ENCODE measurements at regions not wholly inside any gene's neighbourhood (a gene's known extent, or its start where the extent isn't known, plus 50 kb on each side); places are given as distances from the start of the nearest gene placed in this dataset.

GRCh38 chr7:17131983-17132655 is 166.3 kb upstream of the AHR start:
- no peak for DNase-seq
- Histone ChIP-seq H3K36me3 (ENCODE audit: control insufficient read depth, insufficient read depth, low read length) (no peaks in the 10 kb centered on the region), H3K9me3 (ENCODE audit: control insufficient read depth, low read length) (no peaks in the 10 kb centered on the region), H3K27ac (ENCODE audit: insufficient read depth, low read length, poor library complexity, severe bottlenecking) (no peak overlapping the region), H3K4me1 (ENCODE audit: control insufficient read depth, insufficient read depth, low read length, poor library complexity, severe bottlenecking) (peaks cover 8% of the 10 kb centered on the region), H3K4me3 (ENCODE audit: insufficient read depth, low read depth, low read length, poor library complexity, severe bottlenecking) (no peak overlapping the region), H3K27me3 (replicated peaks; ENCODE audit: control insufficient read depth, insufficient read depth, low read length, poor library complexity, severe bottlenecking) (no peaks in the 10 kb centered on the region)

GRCh38 chr7:17132726-17133125 is 165.7 kb upstream of the AHR start:
- H3K27me3 ChIP-seq (replicated peaks; ENCODE audit: control insufficient read depth, insufficient read depth, low read length, poor library complexity, severe bottlenecking), result no peaks in the 10 kb centered on the region
- peaks cover 8% of the 10 kb centered on the region for H3K4me1 ChIP-seq (ENCODE audit: control insufficient read depth, insufficient read depth, low read length, poor library complexity, severe bottlenecking)
- DNase-seq, result no peak
- H3K4me3 ChIP-seq (ENCODE audit: insufficient read depth, low read depth, low read length, poor library complexity, severe bottlenecking), result no peak overlapping the region
- H3K9me3 ChIP-seq (ENCODE audit: control insufficient read depth, low read length), result no peaks in the 10 kb centered on the region
- no peaks in the 10 kb centered on the region for H3K36me3 ChIP-seq (ENCODE audit: control insufficient read depth, insufficient read depth, low read length)
- no peak overlapping the region for H3K27ac ChIP-seq (ENCODE audit: insufficient read depth, low read length, poor library complexity, severe bottlenecking)

- no peak for DNase-seq
- Histone ChIP-seq H3K36me3 (ENCODE audit: control insufficient read depth, insufficient read depth, low read length) (no peaks in the 10 kb centered on the region), H3K9me3 (ENCODE audit: control insufficient read depth, low read length) (no peaks in the 10 kb centered on the region), H3K27ac (ENCODE audit: insufficient read depth, low read length, poor library complexity, severe bottlenecking) (no peak overlapping the region), H3K4me1 (ENCODE audit: control insufficient read depth, insufficient read depth, low read length, poor library complexity, severe bottlenecking) (peaks cover 19% of the 10 kb centered on the region), H3K4me3 (ENCODE audit: insufficient read depth, low read depth, low read length, poor library complexity, severe bottlenecking) (no peak overlapping the region), H3K27me3 (replicated peaks; ENCODE audit: control insufficient read depth, insufficient read depth, low read length, poor library complexity, severe bottlenecking) (no peaks in the 10 kb centered on the region)
Measured at GRCh38 chr7:17133977-17134376, 164.5 kb upstream of the AHR start.

GRCh38 chr7:17134786-17135185 is 163.7 kb upstream of the AHR start:
- Histone ChIP-seq H3K36me3 (ENCODE audit: control insufficient read depth, insufficient read depth, low read length) (no peaks in the 10 kb centered on the region), H3K27ac (ENCODE audit: insufficient read depth, low read length, poor library complexity, severe bottlenecking) (no peak overlapping the region), H3K27me3 (replicated peaks; ENCODE audit: control insufficient read depth, insufficient read depth, low read length, poor library complexity, severe bottlenecking) (no peaks in the 10 kb centered on the region), H3K4me3 (ENCODE audit: insufficient read depth, low read depth, low read length, poor library complexity, severe bottlenecking) (no peak overlapping the region), H3K4me1 (ENCODE audit: control insufficient read depth, insufficient read depth, low read length, poor library complexity, severe bottlenecking) (peaks cover 26% of the 10 kb centered on the region), H3K9me3 (ENCODE audit: control insufficient read depth, low read length) (no peaks in the 10 kb centered on the region)
- DNase-seq, result no peak

GRCh38 chr7:17136126-17136525 is 162.3 kb upstream of the AHR start:
- Histone ChIP-seq H3K27ac (ENCODE audit: insufficient read depth, low read length, poor library complexity, severe bottlenecking) (no peak overlapping the region), H3K4me3 (ENCODE audit: insufficient read depth, low read depth, low read length, poor library complexity, severe bottlenecking) (no peak overlapping the region), H3K36me3 (ENCODE audit: control insufficient read depth, insufficient read depth, low read length) (no peaks in the 10 kb centered on the region), H3K27me3 (replicated peaks; ENCODE audit: control insufficient read depth, insufficient read depth, low read length, poor library complexity, severe bottlenecking) (no peaks in the 10 kb centered on the region), H3K4me1 (ENCODE audit: control insufficient read depth, insufficient read depth, low read length, poor library complexity, severe bottlenecking) (peaks cover 34% of the 10 kb centered on the region), H3K9me3 (ENCODE audit: control insufficient read depth, low read length) (no peaks in the 10 kb centered on the region)
- no peak for DNase-seq

- DNase-seq, result no peak
- Histone ChIP-seq H3K36me3 (ENCODE audit: control insufficient read depth, insufficient read depth, low read length) (no peaks in the 10 kb centered on the region), H3K27me3 (replicated peaks; ENCODE audit: control insufficient read depth, insufficient read depth, low read length, poor library complexity, severe bottlenecking) (no peaks in the 10 kb centered on the region), H3K4me3 (ENCODE audit: insufficient read depth, low read depth, low read length, poor library complexity, severe bottlenecking) (peak overlapping the region; percentile 7), H3K4me1 (ENCODE audit: control insufficient read depth, insufficient read depth, low read length, poor library complexity, severe bottlenecking) (peaks cover 44% of the 10 kb centered on the region), H3K27ac (ENCODE audit: insufficient read depth, low read length, poor library complexity, severe bottlenecking) (peak overlapping the region; percentile 65), H3K9me3 (ENCODE audit: control insufficient read depth, low read length) (no peaks in the 10 kb centered on the region)
Measured at GRCh38 chr7:17139081-17139480, 159.4 kb upstream of the AHR start.

- Histone ChIP-seq H3K27ac (ENCODE audit: insufficient read depth, low read length, poor library complexity, severe bottlenecking) (peak overlapping the region; percentile 65), H3K4me1 (ENCODE audit: control insufficient read depth, insufficient read depth, low read length, poor library complexity, severe bottlenecking) (peaks cover 37% of the 10 kb centered on the region), H3K9me3 (ENCODE audit: control insufficient read depth, low read length) (no peaks in the 10 kb centered on the region), H3K36me3 (ENCODE audit: control insufficient read depth, insufficient read depth, low read length) (no peaks in the 10 kb centered on the region), H3K27me3 (replicated peaks; ENCODE audit: control insufficient read depth, insufficient read depth, low read length, poor library complexity, severe bottlenecking) (no peaks in the 10 kb centered on the region), H3K4me3 (ENCODE audit: insufficient read depth, low read depth, low read length, poor library complexity, severe bottlenecking) (no peak overlapping the region)
- DNase-seq, result no peak
Measured at GRCh38 chr7:17140406-17140805, 158.0 kb upstream of the AHR start.

GRCh38 chr7:17142831-17143541 is 155.5 kb upstream of the AHR start:
- H3K36me3 ChIP-seq (ENCODE audit: control insufficient read depth, insufficient read depth, low read length), result no peaks in the 10 kb centered on the region
- H3K4me3 ChIP-seq (ENCODE audit: insufficient read depth, low read depth, low read length, poor library complexity, severe bottlenecking), result peak overlapping the region; percentile 35
- H3K27me3 ChIP-seq (replicated peaks; ENCODE audit: control insufficient read depth, insufficient read depth, low read length, poor library complexity, severe bottlenecking), result no peaks in the 10 kb centered on the region
- no peaks in the 10 kb centered on the region for H3K9me3 ChIP-seq (ENCODE audit: control insufficient read depth, low read length)
- H3K27ac ChIP-seq (ENCODE audit: insufficient read depth, low read length, poor library complexity, severe bottlenecking), result peak overlapping the region; percentile 26
- H3K4me1 ChIP-seq (ENCODE audit: control insufficient read depth, insufficient read depth, low read length, poor library complexity, severe bottlenecking), result peaks cover 36% of the 10 kb centered on the region
- no peak for DNase-seq

GRCh38 chr7:17144322-17144721 is 154.1 kb upstream of the AHR start:
- H3K4me3 ChIP-seq (ENCODE audit: insufficient read depth, low read depth, low read length, poor library complexity, severe bottlenecking), result no peak overlapping the region
- H3K9me3 ChIP-seq (ENCODE audit: control insufficient read depth, low read length), result no peaks in the 10 kb centered on the region
- no peaks in the 10 kb centered on the region for H3K36me3 ChIP-seq (ENCODE audit: control insufficient read depth, insufficient read depth, low read length)
- no peaks in the 10 kb centered on the region for H3K27me3 ChIP-seq (replicated peaks; ENCODE audit: control insufficient read depth, insufficient read depth, low read length, poor library complexity, severe bottlenecking)
- peaks cover 23% of the 10 kb centered on the region for H3K4me1 ChIP-seq (ENCODE audit: control insufficient read depth, insufficient read depth, low read length, poor library complexity, severe bottlenecking)
- DNase-seq, result peak; percentile 31 to 55 (median 45)
- H3K27ac ChIP-seq (ENCODE audit: insufficient read depth, low read length, poor library complexity, severe bottlenecking), result no peak overlapping the region

- no peak overlapping the region for H3K27ac ChIP-seq (ENCODE audit: insufficient read depth, low read length, poor library complexity, severe bottlenecking)
- H3K4me3 ChIP-seq (ENCODE audit: insufficient read depth, low read depth, low read length, poor library complexity, severe bottlenecking), result no peak overlapping the region
- no peaks in the 10 kb centered on the region for H3K9me3 ChIP-seq (ENCODE audit: control insufficient read depth, low read length)
- no peak for DNase-seq
- peaks cover 11% of the 10 kb centered on the region for H3K4me1 ChIP-seq (ENCODE audit: control insufficient read depth, insufficient read depth, low read length, poor library complexity, severe bottlenecking)
- H3K36me3 ChIP-seq (ENCODE audit: control insufficient read depth, insufficient read depth, low read length), result no peaks in the 10 kb centered on the region
- no peaks in the 10 kb centered on the region for H3K27me3 ChIP-seq (replicated peaks; ENCODE audit: control insufficient read depth, insufficient read depth, low read length, poor library complexity, severe bottlenecking)
Measured at GRCh38 chr7:17146621-17147020, 151.8 kb upstream of the AHR start.

All from effector memory CD4-positive, alpha-beta T cell (primary cell).